ENCODE measurements at regions not wholly inside any gene's neighbourhood (a gene's known extent, or its start where the extent isn't known, plus 50 kb on each side); places are given as distances from the start of the nearest gene placed in this dataset.

GRCh38 chr5:38752622-38753021 lies 93.2 kb upstream of the OSMR start:
- ChIA-PET CTCF (interaction anchor here (2.1 to 3.7 kb wide), 2 partner anchors 57 to 311 kb away, joined by 9 to 17 read pairs; no protein-coding TSS in a partner anchor), POLR2A (no interaction called here)
- Histone ChIP-seq H3K4me1 (ENCODE audit: control insufficient read depth, extremely low read depth, insufficient read depth, low read length) (no peaks in the 10 kb centered on the region), H3K79me2 (ENCODE audit: control insufficient read depth, insufficient read depth, low read length) (no peaks in the 10 kb centered on the region), H3K9me3 (replicated peaks; ENCODE audit: control insufficient read depth, insufficient read depth, low read length) (no peaks in the 10 kb centered on the region), H3K4me2 (ENCODE audit: insufficient read depth, low read length) (no peak overlapping the region), H3K9me1 (replicated peaks; ENCODE audit: control insufficient read depth, extremely low read depth, insufficient read depth, low read length) (no peaks in the 10 kb centered on the region), H3K36me3 (ENCODE audit: control insufficient read depth in 2 of 2, extremely low read depth in 1 of 2, insufficient read depth in 2 of 2, low read length in 2 of 2) (no peaks in the 10 kb centered on the region), H3K27me3 (ENCODE audit: control insufficient read depth in 2 of 2, insufficient read depth in 2 of 2, low read length in 2 of 2) (peaks cover 7 to 15% of the 10 kb centered on the region in 2 experiments), H4K20me1 (replicated peaks; ENCODE audit: control insufficient read depth, extremely low read depth, insufficient read depth, low read length) (no peaks in the 10 kb centered on the region), H3K27ac (ENCODE audit: insufficient read depth, low read depth, low read length) (no peak overlapping the region), H3K9ac (replicated peaks; ENCODE audit: extremely low read depth, insufficient read depth, low read length) (no peak overlapping the region), H3K4me3 (replicated peaks in 1 of 3; ENCODE audit: insufficient read depth in 1 of 3, low read depth in 1 of 3, low read length in 3 of 3) (no peak overlapping the region), H2AFZ (ENCODE audit: low read depth, low read length) (no peak overlapping the region)
- dilution Hi-C loops (cut with MboI; ENCODE audit: extremely low pct_ligation_motif_present, low sequenced_read_pairs) (no loop called here), intact Hi-C loops (cut with micrococcal nuclease) (no loop called here)
- no TSS peak for BruUV-seq (replicated peaks)
- TF ChIP-seq JUN (IDR thresholded peaks at IDR 0.05; ENCODE audit: borderline replicate concordance, insufficient read depth, insufficient read length, low read depth) = no peak
- no peak for TF ChIP-seq EZH2 (IDR thresholded peaks at IDR 0.05; ENCODE audit: borderline replicate concordance, low read depth, low read length, severe bottlenecking)
- TF ChIP-seq MYC (IDR thresholded peaks at IDR 0.05; ENCODE audit: low read depth, low read length) = no peak
- no peak for TF ChIP-seq MAX (IDR thresholded peaks at IDR 0.05; ENCODE audit: insufficient read depth, insufficient read length)
- no peak for TF ChIP-seq GATA2 (IDR thresholded peaks at IDR 0.05; ENCODE audit: insufficient read depth, insufficient read length, low read depth, low read length)
- TF ChIP-seq POLR2AphosphoS5 (IDR thresholded peaks at IDR 0.05; ENCODE audit: insufficient read depth, low read depth, low read length) = no peak
- no peak for TF ChIP-seq CTCF (IDR thresholded peaks at IDR 0.05; ENCODE audit: extremely low read depth in 1 of 2, insufficient read depth in 1 of 2, low read depth in 1 of 2, low read length in 2 of 2)
- TF ChIP-seq FOS (IDR thresholded peaks at IDR 0.05; ENCODE audit: borderline replicate concordance, insufficient read depth, low read length) = no peak
- TF ChIP-seq POLR2A (IDR thresholded peaks at IDR 0.05; ENCODE audit: low read depth, low read length) = no peak
- DNase-seq (ENCODE audit: low read depth, low spot score) (no peak), FAIRE-seq (no peak)
